ENCODE measurements at regions not wholly inside any gene's neighbourhood (a gene's known extent, or its start where the extent isn't known, plus 50 kb on each side); places are given as distances from the start of the nearest gene placed in this dataset.

DNA sequence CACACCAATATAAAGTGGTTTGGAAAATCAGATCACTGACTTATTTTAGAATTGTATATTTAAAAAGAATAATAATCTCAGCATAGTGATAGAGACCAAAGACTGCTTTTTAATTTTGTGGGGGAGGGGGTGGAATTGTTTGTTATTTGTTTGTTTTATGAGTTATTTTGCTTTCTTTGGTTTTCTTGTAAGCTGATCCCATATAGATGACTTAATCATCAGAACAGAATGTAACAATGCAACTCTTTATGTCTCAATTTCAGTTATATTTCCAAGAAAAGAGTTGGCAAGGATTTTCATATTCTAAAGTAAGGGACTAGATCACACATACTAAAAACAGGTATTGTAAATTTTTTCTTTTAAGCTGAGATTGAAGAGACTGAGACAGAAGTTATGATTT lies 984.9 kb downstream of the TLE4 start:
- TF ChIP-seq, protein P1, sequence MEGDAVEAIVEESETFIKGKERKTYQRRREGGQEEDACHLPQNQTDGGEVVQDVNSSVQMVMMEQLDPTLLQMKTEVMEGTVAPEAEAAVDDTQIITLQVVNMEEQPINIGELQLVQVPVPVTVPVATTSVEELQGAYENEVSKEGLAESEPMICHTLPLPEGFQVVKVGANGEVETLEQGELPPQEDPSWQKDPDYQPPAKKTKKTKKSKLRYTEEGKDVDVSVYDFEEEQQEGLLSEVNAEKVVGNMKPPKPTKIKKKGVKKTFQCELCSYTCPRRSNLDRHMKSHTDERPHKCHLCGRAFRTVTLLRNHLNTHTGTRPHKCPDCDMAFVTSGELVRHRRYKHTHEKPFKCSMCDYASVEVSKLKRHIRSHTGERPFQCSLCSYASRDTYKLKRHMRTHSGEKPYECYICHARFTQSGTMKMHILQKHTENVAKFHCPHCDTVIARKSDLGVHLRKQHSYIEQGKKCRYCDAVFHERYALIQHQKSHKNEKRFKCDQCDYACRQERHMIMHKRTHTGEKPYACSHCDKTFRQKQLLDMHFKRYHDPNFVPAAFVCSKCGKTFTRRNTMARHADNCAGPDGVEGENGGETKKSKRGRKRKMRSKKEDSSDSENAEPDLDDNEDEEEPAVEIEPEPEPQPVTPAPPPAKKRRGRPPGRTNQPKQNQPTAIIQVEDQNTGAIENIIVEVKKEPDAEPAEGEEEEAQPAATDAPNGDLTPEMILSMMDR (IDR thresholded peaks at IDR 0.05; ENCODE audit: low read length), result no peak
- no peak for TF ChIP-seq EZH2phosphoT487 (IDR thresholded peaks at IDR 0.05; ENCODE audit: low read length)
- Histone ChIP-seq H3K4me3 (ENCODE audit: low read length) (no peak overlapping the region), H2AFZ (ENCODE audit: low read length) (no peak overlapping the region), H3K79me2 (ENCODE audit: low read length) (no peaks in the 10 kb centered on the region), H3K9ac (ENCODE audit: low read length) (no peak overlapping the region), H3F3A (ENCODE audit: insufficient read depth, low read length) (no peaks in the 10 kb centered on the region), H3K27ac (ENCODE audit: low read length) (no peak overlapping the region), H3K9me3 (replicated peaks; ENCODE audit: insufficient read depth, low read length) (no peaks in the 10 kb centered on the region), H3K36me3 (replicated peaks; ENCODE audit: insufficient read depth, low read length) (no peaks in the 10 kb centered on the region), H3K27me3 (replicated peaks; ENCODE audit: insufficient read depth, low read length) (no peaks in the 10 kb centered on the region), H4K20me1 (ENCODE audit: insufficient read depth, low read length) (no peaks in the 10 kb centered on the region), H3K4me1 (ENCODE audit: low read length) (no peaks in the 10 kb centered on the region), H3K4me2 (ENCODE audit: low read depth, low read length) (no peak overlapping the region), H3K9me2 (replicated peaks; ENCODE audit: insufficient read depth, low read length) (no peaks in the 10 kb centered on the region)
- DNase-seq, result no peak

GRCh38 chr9:80555782-80556325 lies 984.1 kb downstream of the TLE4 start:
- H2AFZ ChIP-seq (ENCODE audit: low read length), result no peak overlapping the region
- H3K4me3 ChIP-seq (ENCODE audit: low read length), result no peak overlapping the region
- H3F3A ChIP-seq (ENCODE audit: insufficient read depth, low read length), result no peaks in the 10 kb centered on the region
- no peaks in the 10 kb centered on the region for H3K36me3 ChIP-seq (replicated peaks; ENCODE audit: insufficient read depth, low read length)
- no peaks in the 10 kb centered on the region for H3K79me2 ChIP-seq (ENCODE audit: low read length)
- no peaks in the 10 kb centered on the region for H3K9me3 ChIP-seq (replicated peaks; ENCODE audit: insufficient read depth, low read length)
- H3K4me2 ChIP-seq (ENCODE audit: low read depth, low read length), result no peak overlapping the region
- H3K27ac ChIP-seq (ENCODE audit: low read length), result no peak overlapping the region
- TF ChIP-seq EZH2 (optimal IDR thresholded peaks at IDR 0.05; ENCODE audit: low read depth, low read length) (no peak), EZH2phosphoT487 (IDR thresholded peaks at IDR 0.05; ENCODE audit: low read length) (no peak)
- TF ChIP-seq, protein P1 (IDR thresholded peaks at IDR 0.05; ENCODE audit: low read length), result no peak
- no peaks in the 10 kb centered on the region for H3K27me3 ChIP-seq (replicated peaks; ENCODE audit: insufficient read depth, low read length)
- no peaks in the 10 kb centered on the region for H3K9me2 ChIP-seq (replicated peaks; ENCODE audit: insufficient read depth, low read length)
- H4K20me1 ChIP-seq (ENCODE audit: insufficient read depth, low read length), result no peaks in the 10 kb centered on the region
- H3K9ac ChIP-seq (ENCODE audit: low read length), result no peak overlapping the region
- no peak for DNase-seq
- no peaks in the 10 kb centered on the region for H3K4me1 ChIP-seq (ENCODE audit: low read length)

GRCh38 chr9:80554856-80555255 lies 983.1 kb downstream of the TLE4 start:
- Histone ChIP-seq H3K27me3 (replicated peaks; ENCODE audit: insufficient read depth, low read length) (no peaks in the 10 kb centered on the region), H3K9ac (ENCODE audit: low read length) (no peak overlapping the region), H3K27ac (ENCODE audit: low read length) (no peak overlapping the region), H3F3A (ENCODE audit: insufficient read depth, low read length) (no peaks in the 10 kb centered on the region), H3K9me2 (replicated peaks; ENCODE audit: insufficient read depth, low read length) (no peaks in the 10 kb centered on the region), H2AFZ (ENCODE audit: low read length) (no peak overlapping the region), H3K9me3 (replicated peaks; ENCODE audit: insufficient read depth, low read length) (no peaks in the 10 kb centered on the region), H3K4me3 (ENCODE audit: low read length) (no peak overlapping the region), H3K4me2 (ENCODE audit: low read depth, low read length) (no peak overlapping the region), H3K36me3 (replicated peaks; ENCODE audit: insufficient read depth, low read length) (no peaks in the 10 kb centered on the region), H3K79me2 (ENCODE audit: low read length) (no peaks in the 10 kb centered on the region), H3K4me1 (ENCODE audit: low read length) (no peaks in the 10 kb centered on the region), H4K20me1 (ENCODE audit: insufficient read depth, low read length) (no peaks in the 10 kb centered on the region)
- TF ChIP-seq EZH2 (optimal IDR thresholded peaks at IDR 0.05; ENCODE audit: low read depth, low read length), result no peak
- TF ChIP-seq, protein P1 (IDR thresholded peaks at IDR 0.05; ENCODE audit: low read length), result no peak
- TF ChIP-seq EZH2phosphoT487 (IDR thresholded peaks at IDR 0.05; ENCODE audit: low read length), result no peak
- no peak for DNase-seq
